H9 (cell line): ENCODE measurements at regions not wholly inside any gene's neighbourhood (a gene's known extent, or its start where the extent isn't known, plus 50 kb on each side); places are given as distances from the start of the nearest gene placed in this dataset.

Experiments used
- DNase-seq: peaks from one replicate; pipeline ENCODE4 v3.0.0-alpha.2; 2017
- H2AFZ ChIP-seq: one replicate; pipeline ENCODE4 v1.6.1; 2013; ENCODE audit warnings: mild to moderate bottlenecking, low read length, control low read depth, moderate library complexity
- H2AK5ac ChIP-seq: 2 replicates; pipeline ENCODE4 v1.6.1; 2013; ENCODE audit warnings: low read length, control low read depth, mixed read lengths; ENCODE audit not compliant: insufficient read length
- H2BK120ac ChIP-seq: one replicate; pipeline ENCODE4 v1.6.1; 2013; ENCODE audit warnings: low read depth, mild to moderate bottlenecking, low read length, control low read depth, inconsistent platforms; ENCODE audit not compliant: poor library complexity, severe bottlenecking
- H2BK12ac ChIP-seq: 2 replicates; pipeline ENCODE4 v1.6.1; 2013; ENCODE audit warnings: low read length, control low read depth, mixed read lengths, low read depth; ENCODE audit not compliant: insufficient read length
- H2BK15ac ChIP-seq: 2 replicates; pipeline ENCODE4 v1.6.1; 2013; ENCODE audit warnings: low read depth, low read length, control low read depth
- H2BK20ac ChIP-seq: one replicate; pipeline ENCODE4 v1.6.1; 2013; ENCODE audit warnings: low read depth, mild to moderate bottlenecking, low read length, control low read depth, inconsistent platforms; ENCODE audit not compliant: poor library complexity, severe bottlenecking
- H2BK5ac ChIP-seq: 2 replicates; pipeline ENCODE4 v1.6.1; 2013; ENCODE audit warnings: low read length, control low read depth, mixed read lengths; ENCODE audit not compliant: insufficient read length
- H3K14ac ChIP-seq: 2 replicates; pipeline ENCODE4 v1.6.1; 2013; ENCODE audit warnings: low read length, control low read depth; ENCODE audit not compliant: insufficient read depth
- H3K18ac ChIP-seq: 2 replicates; pipeline ENCODE4 v1.6.1; 2013; ENCODE audit warnings: low read depth, mild to moderate bottlenecking, mixed read lengths, low read length, control low read depth; ENCODE audit not compliant: insufficient read length
- H3K23ac ChIP-seq: 2 replicates; pipeline ENCODE4 v1.6.1; 2013; ENCODE audit warnings: low read length, control low read depth, mixed read lengths, low read depth; ENCODE audit not compliant: insufficient read length
- H3K23me2 ChIP-seq: 2 replicates; pipeline ENCODE4 v1.6.1; 2013; ENCODE audit warnings: low read depth, mild to moderate bottlenecking, mixed read lengths, low read length, control low read depth; ENCODE audit not compliant: insufficient read length, poor library complexity, severe bottlenecking
- H3K27ac ChIP-seq: 2 replicates; pipeline ENCODE4 v1.5.1; 2013; ENCODE audit warnings: low read length, control low read depth, mixed read lengths, low read depth; ENCODE audit not compliant: insufficient read length
- H3K27me3 ChIP-seq: 2 replicates; pipeline ENCODE4 v1.6.1; 2013; ENCODE audit warnings: low read length, control low read depth, inconsistent platforms; ENCODE audit not compliant: insufficient read depth
- H3K4ac ChIP-seq: 2 replicates; pipeline ENCODE4 v1.6.1; 2013; ENCODE audit warnings: low read depth, mild to moderate bottlenecking, control low read depth, inconsistent platforms, low read length, moderate library complexity
- H3K4me1 ChIP-seq: 2 replicates; pipeline ENCODE4 v1.6.1; 2013; ENCODE audit warnings: low read length, control low read depth, inconsistent platforms; ENCODE audit not compliant: insufficient read depth
- H3K4me2 ChIP-seq: 2 replicates; pipeline ENCODE4 v1.6.1; 2013; ENCODE audit warnings: low read length, control low read depth, mixed read lengths; ENCODE audit not compliant: insufficient read length, insufficient read depth
- H3K56ac ChIP-seq: 2 replicates; pipeline ENCODE4 v1.6.1; 2013; ENCODE audit warnings: low read depth, mild to moderate bottlenecking, mixed read lengths, low read length, control low read depth; ENCODE audit not compliant: insufficient read length
- H3K79me1 ChIP-seq: 2 replicates; pipeline ENCODE4 v1.6.1; 2013; ENCODE audit warnings: low read depth, mild to moderate bottlenecking, moderate library complexity, low read length, control low read depth, inconsistent platforms; ENCODE audit not compliant: insufficient read depth, poor library complexity, severe bottlenecking
- H3K79me2 ChIP-seq: 2 replicates; pipeline ENCODE4 v1.6.1; 2013; ENCODE audit warnings: low read length, control low read depth, inconsistent platforms; ENCODE audit not compliant: insufficient read depth
- H3K9ac ChIP-seq: 2 replicates; pipeline ENCODE4 v1.6.1; 2013; ENCODE audit warnings: low read length, control low read depth, mixed read lengths; ENCODE audit not compliant: insufficient read length; ENCODE audit errors: extremely low read depth
- H3K9me3 ChIP-seq: one replicate; pipeline ENCODE4 v1.6.1; 2013; ENCODE audit warnings: low read depth, low read length, inconsistent platforms; ENCODE audit not compliant: control insufficient read depth
- H3T11ph ChIP-seq: one replicate; pipeline ENCODE4 v1.6.1; 2013; ENCODE audit warnings: mild to moderate bottlenecking, low read length, control low read depth, inconsistent platforms
- H4K20me1 ChIP-seq: one replicate; pipeline ENCODE4 v1.6.1; 2013; ENCODE audit not compliant: control insufficient read depth, insufficient read length, insufficient read depth
- H4K5ac ChIP-seq: 2 replicates; pipeline ENCODE4 v1.6.1; 2013; ENCODE audit warnings: low read depth, mild to moderate bottlenecking, mixed read lengths, low read length, control low read depth; ENCODE audit not compliant: insufficient read length
- H4K8ac ChIP-seq: replicated peaks from 2 replicates; pipeline ENCODE4 v1.6.1; 2013; ENCODE audit warnings: low read length, control low read depth, mixed read lengths, low read depth; ENCODE audit not compliant: insufficient read length
- H4K91ac ChIP-seq: 2 replicates; pipeline ENCODE4 v1.6.1; 2013; ENCODE audit warnings: low read depth, mild to moderate bottlenecking, moderate library complexity, mixed read lengths, low read length, control low read depth; ENCODE audit not compliant: insufficient read length
- H3K27ac Mint-ChIP-seq, 3 experiments: 2 replicates in 2 of 3; 3 replicates in 1 of 3; pipeline ENCODE4 v1.8.0; 2020 to 2021; ENCODE audit warnings: mixed read lengths in 3 of 3, mild to moderate bottlenecking in 1 of 3, moderate library complexity in 1 of 3
- H3K27me3 Mint-ChIP-seq: 2 replicates; pipeline ENCODE4 v1.8.0; 2021; ENCODE audit warnings: low read depth, mild to moderate bottlenecking, moderate library complexity, mixed read lengths
- H3K36me3 Mint-ChIP-seq, 3 experiments: 2 replicates in 2 of 3; 3 replicates in 1 of 3; pipeline ENCODE4 v1.8.0; 2020 to 2021; ENCODE audit warnings: low read depth in 3 of 3, mixed read lengths in 3 of 3; ENCODE audit not compliant: insufficient read depth in 1 of 3
- H3K4me1 Mint-ChIP-seq, 2 experiments: 2 replicates each; pipeline ENCODE4 v1.8.0; 2020; ENCODE audit warnings: mixed read lengths in 2 of 2
- H3K4me3 Mint-ChIP-seq, 2 experiments: 2 replicates in 1 of 2; 3 replicates in 1 of 2; pipeline ENCODE4 v1.8.0; 2020 to 2021; ENCODE audit warnings: mild to moderate bottlenecking in 2 of 2, mixed read lengths in 2 of 2, moderate library complexity in 1 of 2
- H3K9me3 Mint-ChIP-seq, 2 experiments: 2 replicates in 1 of 2; 3 replicates in 1 of 2; pipeline ENCODE4 v1.8.0; 2020; ENCODE audit warnings: mild to moderate bottlenecking in 2 of 2, mixed read lengths in 2 of 2, moderate library complexity in 1 of 2
- CTCF ChIP-seq: fragments of 200-600 bp; sonication (generic); conservative IDR thresholded peaks from 3 replicates; pipeline ENCODE4 v1.8.0; 2021; ENCODE audit warnings: antibody characterized with exemption, mild to moderate bottlenecking
- WGBS: extraction: QIAGEN DNeasy Blood & Tissue Kit; methylation state at CpG from one replicate; pipeline ENCODE4 v1.1.7; 2013; ENCODE audit warnings: missing lambda C conversion rate, low lambda C conversion rate, mixed read lengths; ENCODE audit not compliant: insufficient read length; ENCODE audit errors: extremely low coverage; 5-methylcytosine and 5-hydroxymethylcytosine counted together

GRCh38 chr10:6343305-6344010 is 140.7 kb downstream of the PFKFB3 start:
- Mint-ChIP-seq H3K9me3 (peaks cover 0 to 3% of the 10 kb centered on the region in 2 experiments; a peak in 1 of 5 replicates), H3K36me3 (no peaks in the 10 kb centered on the region), H3K4me1 (peaks cover 14% of the 10 kb centered on the region in 2 experiments), H3K27me3 (peaks cover 2% of the 10 kb centered on the region; the same call in 1 of the 2 replicates), H3K27ac (no peak overlapping the region), H3K4me3 (no peak overlapping the region)
- no peak overlapping the region for H2AK5ac ChIP-seq
- H3K27me3 ChIP-seq = no peaks in the 10 kb centered on the region
- H4K8ac ChIP-seq = no peak overlapping the region
- no peaks in the 10 kb centered on the region for H3K4me1 ChIP-seq
- no peak overlapping the region for H3T11ph ChIP-seq
- no peak overlapping the region for H2BK12ac ChIP-seq
- no peak overlapping the region for H3K27ac ChIP-seq
- H3K4ac ChIP-seq = no peak overlapping the region
- H3K79me1 ChIP-seq = no peaks in the 10 kb centered on the region
- H3K4me2 ChIP-seq = no peak overlapping the region
- no peaks in the 10 kb centered on the region for H4K20me1 ChIP-seq
- no peak overlapping the region for H3K18ac ChIP-seq
- H3K9me3 ChIP-seq = no peaks in the 10 kb centered on the region
- no peak for TF ChIP-seq CTCF
- H3K23ac ChIP-seq = no peak overlapping the region
- H3K79me2 ChIP-seq = no peaks in the 10 kb centered on the region
- H3K56ac ChIP-seq = no peak overlapping the region
- H4K91ac ChIP-seq = no peak overlapping the region
- no peak overlapping the region for H2AFZ ChIP-seq
- H2BK120ac ChIP-seq = no peak overlapping the region
- H2BK20ac ChIP-seq = no peak overlapping the region
- H3K23me2 ChIP-seq = no peaks in the 10 kb centered on the region
- no CpG with 5 or more reads among the region's 7 CpGs for WGBS
- H3K14ac ChIP-seq = no peak overlapping the region
- no peak overlapping the region for H2BK15ac ChIP-seq
- no peak overlapping the region for H3K9ac ChIP-seq
- H2BK5ac ChIP-seq = no peak overlapping the region
- DNase-seq = no peak
- no peak overlapping the region for H4K5ac ChIP-seq
